GM19372 (cell line): ENCODE measurements at regions not wholly inside any gene's neighbourhood (a gene's known extent, or its start where the extent isn't known, plus 50 kb on each side); places are given as distances from the start of the nearest gene placed in this dataset.
"Not testable (repeated sequence)": the region's sequence is repeated elsewhere in the genome, so short reads cannot be mapped to it uniquely, and the experiment has no call there.

Experiments used
- ATAC-seq: cut with Tn5 transposase; IDR thresholded peaks from one replicate; pipeline ENCODE4 v1.9.1; 2021; ENCODE audit warnings: mild to moderate bottlenecking, low read depth, moderate library complexity; ENCODE audit not compliant: unreplicated experiment

DNA sequence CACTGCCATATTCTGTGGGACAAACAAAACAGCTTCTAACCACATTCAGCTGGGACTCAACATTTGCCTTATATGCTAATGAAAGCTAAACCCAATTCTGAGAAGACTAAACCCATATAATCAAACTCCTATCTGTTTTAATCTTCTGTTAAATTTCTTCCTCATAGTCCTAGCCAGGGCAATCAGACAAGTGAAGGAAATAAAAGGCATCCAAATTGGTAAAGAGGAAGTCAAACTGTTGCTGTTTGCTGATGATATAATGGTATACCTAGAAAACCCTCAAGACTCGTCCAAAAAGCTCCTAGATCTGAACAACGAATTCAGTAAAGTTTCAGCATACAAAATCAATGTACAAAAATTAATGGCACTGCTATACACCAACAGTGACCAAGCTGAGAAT, 157.1 kb downstream of the PHLDA1 start:
- ATAC-seq = no peak

DNA sequence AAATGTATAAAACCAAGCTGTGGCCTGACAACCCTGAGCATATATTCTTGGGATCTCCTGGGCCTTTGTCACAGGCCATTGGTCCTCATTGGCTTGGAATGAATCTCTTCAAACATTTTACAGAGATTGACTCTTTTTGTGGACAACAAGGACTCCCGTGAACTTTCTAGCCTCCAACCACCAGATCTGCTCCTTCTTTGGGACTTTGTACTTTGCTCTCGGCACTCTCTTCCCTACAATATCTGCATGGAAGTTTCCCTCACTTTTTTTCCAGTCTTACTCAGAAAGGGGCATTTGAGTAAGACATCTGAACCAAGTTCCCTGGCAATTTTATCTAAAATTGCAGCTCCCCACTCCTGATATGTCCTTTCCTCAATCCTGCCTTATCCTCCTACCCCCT, 158.8 kb downstream of the PHLDA1 start:
- no peak for ATAC-seq

DNA sequence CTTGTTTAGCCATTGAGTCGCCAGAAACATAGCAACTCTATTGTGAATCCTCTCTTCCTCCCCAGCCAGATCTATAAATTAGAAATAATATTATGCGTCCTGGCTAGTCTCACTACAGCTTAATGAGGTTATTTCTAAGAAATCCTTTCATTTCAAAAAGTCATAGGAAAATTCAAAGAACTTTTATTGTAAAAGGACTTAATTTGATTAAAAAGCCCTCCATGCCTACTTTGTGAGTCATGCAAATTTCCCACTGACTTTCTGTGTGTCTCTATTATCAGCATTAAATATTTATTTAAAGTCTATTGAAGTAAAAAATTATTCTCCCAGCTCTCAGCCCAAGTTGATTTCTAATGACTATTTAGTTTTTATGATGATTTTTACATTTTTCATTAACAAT, 160.7 kb downstream of the PHLDA1 start:
- no peak for ATAC-seq

DNA sequence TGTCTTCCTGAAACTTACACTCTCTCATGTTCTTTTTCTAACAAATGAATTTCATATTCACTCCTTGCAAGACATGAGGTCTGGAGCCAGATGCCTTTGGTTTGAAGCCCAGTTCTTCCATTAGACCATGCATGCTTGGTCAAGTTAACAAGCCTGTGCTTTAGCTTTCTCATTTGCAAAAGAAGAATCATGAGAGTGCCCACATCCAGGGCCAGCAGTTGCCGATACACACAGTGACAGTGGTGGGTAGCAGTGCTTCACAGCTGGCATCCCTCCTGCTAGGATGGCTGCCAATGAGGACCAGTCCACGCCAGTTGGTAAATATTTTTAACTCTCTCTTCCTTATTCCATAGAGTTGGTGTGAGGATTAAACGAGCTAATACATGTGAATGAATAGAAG, 163.1 kb downstream of the PHLDA1 start:
- ATAC-seq = no peak

- ATAC-seq = no peak
Measured at GRCh38 chr12:75865315-75865714, 166.3 kb downstream of the PHLDA1 start.

GRCh38 chr12:75864161-75864560, 167.4 kb downstream of the PHLDA1 start:
- no peak for ATAC-seq

DNA sequence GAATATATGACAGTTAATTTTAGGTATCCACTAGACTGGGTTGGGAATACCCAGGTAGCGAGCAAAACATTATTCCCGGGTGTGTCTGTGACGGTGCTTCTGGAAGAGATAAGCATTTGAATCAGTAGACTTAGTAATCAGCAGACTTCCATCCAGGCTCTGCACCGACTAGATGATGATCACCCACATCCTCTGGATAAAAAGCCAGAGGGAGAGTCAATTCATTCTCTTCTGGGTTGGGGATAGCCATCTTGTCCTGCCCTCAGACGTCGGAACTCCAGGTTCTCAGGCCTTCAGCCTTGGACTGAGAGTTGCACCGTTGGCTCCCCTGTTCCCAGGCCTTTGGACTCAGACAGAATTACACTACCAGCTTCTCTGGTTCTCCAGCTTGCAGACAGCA, 168.0 kb downstream of the PHLDA1 start:
- ATAC-seq = no peak

- ATAC-seq = no peak
Measured at GRCh38 chr12:75862692-75863471, 168.7 kb downstream of the PHLDA1 start.

GRCh38 chr12:75859868-75860267, 171.7 kb downstream of the PHLDA1 start:
- no peak for ATAC-seq

DNA sequence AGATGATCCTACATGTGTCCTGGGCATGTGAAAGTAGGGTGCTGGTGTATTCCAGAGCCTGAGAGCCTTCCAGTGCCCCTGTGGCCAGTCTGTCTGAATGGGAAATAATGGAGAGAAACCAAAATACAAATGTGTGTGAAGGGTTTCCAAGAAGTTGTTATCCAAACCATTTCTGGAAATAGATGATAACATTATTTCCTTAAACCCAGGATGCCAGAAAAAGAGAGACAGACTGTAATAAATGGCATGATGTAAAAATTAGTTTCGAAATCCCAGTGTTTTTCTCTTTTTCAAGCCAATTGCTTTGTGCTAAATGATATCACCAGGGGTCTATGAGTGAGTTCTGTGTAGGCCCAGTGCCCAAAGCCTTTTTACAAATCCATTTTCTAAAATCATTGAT, 175.3 kb downstream of the PHLDA1 start:
- no peak for ATAC-seq

DNA sequence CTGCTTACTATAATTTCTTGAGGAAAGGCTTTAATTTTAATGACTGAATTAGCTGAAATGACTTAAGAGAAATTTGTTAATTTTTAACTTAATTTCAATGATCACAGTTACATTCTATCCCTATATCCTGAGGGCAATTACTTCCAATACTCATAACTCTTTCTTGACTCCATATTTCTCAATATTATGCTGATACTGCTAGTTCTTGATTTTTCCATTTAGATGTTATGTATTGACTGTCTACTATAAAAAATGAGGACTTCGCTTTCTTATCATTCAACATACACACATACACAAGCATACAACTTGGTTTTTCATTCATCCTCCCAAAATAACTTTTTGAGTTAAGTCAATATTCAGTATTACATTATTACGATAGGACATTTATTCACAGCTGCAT, 176.2 kb downstream of the PHLDA1 start:
- ATAC-seq = no peak

DNA sequence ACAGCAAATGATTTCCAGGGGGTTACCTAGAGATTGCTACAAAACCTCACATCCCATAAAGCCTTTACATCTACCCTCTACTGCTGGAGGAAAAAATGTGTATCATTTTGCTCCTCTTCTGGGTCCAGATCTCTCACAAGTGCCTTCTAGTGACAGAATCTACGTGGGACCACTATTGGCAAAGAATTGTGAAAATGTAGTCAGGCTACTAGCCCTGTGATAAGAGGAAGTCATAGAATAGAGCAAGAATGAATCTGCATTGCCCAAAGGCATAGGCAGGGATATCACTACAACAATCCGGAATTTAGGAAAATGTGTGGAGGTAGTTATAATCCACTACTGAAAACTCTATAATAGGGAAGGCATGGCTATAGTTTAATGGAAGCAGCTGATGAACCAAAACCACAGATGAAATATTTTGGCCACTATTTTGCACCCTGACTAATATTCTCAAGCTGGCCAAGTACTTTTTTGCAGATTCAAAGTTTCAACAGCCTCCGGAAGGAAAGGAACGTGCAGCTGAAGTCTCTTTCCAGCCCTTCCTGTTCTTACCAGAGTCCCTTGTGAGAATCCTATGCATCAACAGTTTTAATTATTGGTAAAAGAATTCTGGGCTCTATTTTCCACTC, 176.8 kb downstream of the PHLDA1 start:
- no peak for ATAC-seq

GRCh38 chr12:75854137-75854536, 177.4 kb downstream of the PHLDA1 start:
- not testable (repeated sequence) for ATAC-seq

DNA sequence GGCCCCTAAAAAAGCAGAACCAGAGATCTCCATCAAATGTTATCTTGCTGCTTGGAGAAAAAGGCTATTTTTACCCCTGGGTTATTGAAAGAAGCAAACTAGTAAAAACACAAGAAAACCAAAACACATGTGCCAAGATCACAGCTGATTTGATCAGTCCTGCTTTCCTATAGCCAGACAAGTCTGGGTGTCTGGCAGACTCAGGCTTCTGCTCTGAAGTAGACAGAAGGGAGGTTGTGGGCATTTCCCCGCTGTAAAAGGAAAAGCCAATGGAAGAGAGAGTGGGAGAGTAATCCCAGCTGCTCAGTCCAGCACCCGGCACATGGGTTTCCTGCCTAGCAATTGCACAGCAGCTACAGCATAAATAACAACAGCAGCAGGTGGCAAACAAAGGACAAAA, 177.9 kb downstream of the PHLDA1 start:
- ATAC-seq = no peak

DNA sequence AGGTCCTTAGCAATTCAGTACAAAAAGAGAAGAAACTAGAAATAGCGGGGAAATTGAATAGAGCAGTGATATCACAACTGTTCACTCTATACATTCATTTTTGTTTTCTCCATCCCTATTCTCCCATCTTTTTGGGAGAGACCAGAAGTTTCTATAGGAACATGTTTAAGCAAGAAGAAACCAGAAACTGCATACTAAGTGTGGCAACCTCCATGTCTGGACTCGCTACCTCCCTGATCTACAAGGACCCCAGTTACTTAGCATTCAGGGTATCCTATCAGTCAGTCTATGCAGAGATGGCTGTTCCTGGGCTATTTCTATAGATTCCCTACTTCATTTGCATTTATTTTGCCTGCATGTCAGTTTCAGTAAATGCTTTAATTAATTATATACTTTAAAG, 178.6 kb downstream of the PHLDA1 start:
- ATAC-seq = no peak

DNA sequence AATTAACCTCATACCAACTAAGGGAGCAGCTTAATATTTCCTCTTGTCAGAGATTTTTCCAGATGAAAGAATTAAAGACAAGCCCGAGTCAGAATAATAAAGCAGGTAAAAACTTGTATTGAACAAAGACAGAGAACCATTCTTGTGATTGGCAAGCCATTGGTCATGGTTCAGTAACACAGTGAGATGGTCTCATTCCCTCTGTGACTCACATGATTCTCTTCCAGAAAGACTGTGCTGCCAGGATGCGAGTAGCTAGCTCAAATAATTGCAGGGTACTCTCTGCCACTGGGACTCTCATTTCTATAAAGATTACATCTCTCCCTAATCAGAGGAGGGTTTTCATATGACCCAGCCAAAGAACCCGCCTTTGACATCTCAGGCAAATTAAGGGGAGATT, 179.4 kb downstream of the PHLDA1 start:
- no peak for ATAC-seq

GRCh38 chr12:75850721-75851462, 180.7 kb downstream of the PHLDA1 start:
- ATAC-seq = no peak

- ATAC-seq = no peak
Measured at GRCh38 chr12:75848961-75849360, 182.6 kb downstream of the PHLDA1 start.

DNA sequence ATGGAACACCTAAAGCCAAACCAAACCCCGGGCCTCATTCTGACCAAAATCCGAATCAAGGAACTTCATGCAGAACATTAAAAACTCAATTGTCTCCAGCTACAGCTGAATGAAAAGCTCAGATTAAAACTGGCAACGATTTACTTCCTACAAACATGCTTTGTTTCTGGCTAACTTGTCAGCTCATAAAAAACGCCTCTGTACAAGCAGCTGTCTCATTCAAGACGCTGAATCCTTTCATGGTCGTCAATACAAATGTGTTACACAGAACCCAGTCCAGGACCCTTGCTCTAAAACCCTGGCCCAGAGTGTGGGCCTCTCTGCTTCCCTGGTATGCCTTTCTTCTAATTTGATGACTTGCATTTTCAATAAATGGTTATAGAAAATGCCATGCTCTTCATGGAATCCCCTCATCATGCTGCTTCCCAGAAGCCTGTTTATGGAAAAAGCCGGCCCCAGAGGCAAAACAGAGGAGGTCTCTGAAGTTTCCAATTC, 183.1 kb downstream of the PHLDA1 start:
- ATAC-seq = no peak

GRCh38 chr12:75846102-75846501, 185.5 kb downstream of the PHLDA1 start:
- no peak for ATAC-seq

DNA sequence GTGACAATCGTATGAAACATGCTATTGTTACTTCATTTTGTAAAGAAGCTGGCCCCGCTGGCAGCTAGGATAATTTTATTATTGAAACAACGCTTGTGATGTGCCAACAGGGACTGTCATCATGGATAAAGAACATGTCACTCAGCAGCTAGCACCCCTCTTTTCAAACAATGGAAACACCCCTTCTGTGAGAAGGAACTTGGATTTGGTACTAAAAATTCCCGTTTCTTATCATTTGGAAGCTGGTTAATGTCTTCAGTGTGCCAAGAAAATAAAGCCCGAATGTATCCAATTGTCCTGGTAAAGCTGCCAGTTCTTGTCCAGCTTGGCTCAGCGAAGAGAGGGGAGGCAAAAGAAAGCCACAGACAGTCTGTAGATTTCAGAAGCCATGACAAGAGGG, 186.6 kb downstream of the PHLDA1 start:
- no peak for ATAC-seq
